Spleen (tissue), 11 donors: ENCODE measurements at regions not wholly inside any gene's neighbourhood (a gene's known extent, or its start where the extent isn't known, plus 50 kb on each side); places are given as distances from the start of the nearest gene placed in this dataset.

Source experiments
- DNase-seq: peaks from one replicate; pipeline ENCODE4 v3.0.0-alpha.2; 2020
- H3K27ac ChIP-seq, 8 donors: fragments of 200-600 bp; sonication (generic) in 7 of 8; 1 replicate in 4 of 8; 2 replicates in 4 of 8; pipeline versions ENCODE4 v1.5.0 to v1.8.0; 2016 to 2021; ENCODE audit warnings: inconsistent platforms in 4 of 8, mild to moderate bottlenecking in 4 of 8, moderate library complexity in 1 of 8
- H3K27me3 ChIP-seq, 7 donors: fragments of 200-600 bp; sonication (generic) in 6 of 7; replicated peaks in 1 of 7; 1 replicate in 4 of 7; 2 replicates in 3 of 7; pipeline versions ENCODE4 v1.5.0 to v1.8.0; 2016 to 2021; ENCODE audit warnings: inconsistent platforms in 3 of 7, mild to moderate bottlenecking in 1 of 7
- H3K36me3 ChIP-seq, 6 donors: fragments of 200-600 bp; sonication (generic) in 5 of 6; 1 replicate in 4 of 6; 2 replicates in 2 of 6; pipeline versions ENCODE4 v1.5.0 to v1.8.0; 2016 to 2021; ENCODE audit warnings: inconsistent platforms in 2 of 6
- H3K4me1 ChIP-seq, 6 donors: fragments of 200-600 bp; sonication (generic) in 5 of 6; 1 replicate in 3 of 6; 2 replicates in 3 of 6; pipeline versions ENCODE4 v1.5.0 to v1.8.0; 2016 to 2021; ENCODE audit warnings: inconsistent platforms in 3 of 6
- H3K4me3 ChIP-seq, 8 donors: fragments of 200-600 bp; sonication (generic) in 7 of 8; 1 replicate in 4 of 8; 2 replicates in 4 of 8; pipeline versions ENCODE4 v1.5.0 to v1.8.0; 2016 to 2021; ENCODE audit warnings: inconsistent platforms in 4 of 8, mild to moderate bottlenecking in 4 of 8, moderate library complexity in 2 of 8
- H3K9me3 ChIP-seq, 8 donors: fragments of 200-600 bp; sonication (generic) in 7 of 8; 1 replicate in 4 of 8; 2 replicates in 4 of 8; pipeline versions ENCODE4 v1.5.0 to v1.8.0; 2016 to 2021; ENCODE audit warnings: inconsistent platforms in 4 of 8
- POLR2A ChIP-seq, 3 donors: fragments of 450-650 bp; IDR thresholded peaks; one replicate each; pipeline ENCODE4 v1.5.1; 2017; ENCODE audit warnings: antibody characterized with exemption in 3 of 3, mild to moderate bottlenecking in 1 of 3
- POLR2AphosphoS5 ChIP-seq, 3 donors: sonication (generic); formaldehyde crosslinking; IDR thresholded peaks; one replicate each; pipeline ENCODE4 v1.5.1; 2017; ENCODE audit warnings: antibody characterized with exemption in 3 of 3
- WGBS, 5 donors: extraction: QIAGEN DNeasy Blood & Tissue Kit in 3 of 5; methylation state at CpG; one replicate each; pipeline versions ENCODE4 v1.1.5 to v1.1.7; 2013 to 2018; 5-methylcytosine and 5-hydroxymethylcytosine counted together
- intact Hi-C: fragments of 100-400 bp; cut with DNase I; formaldehyde crosslinking; loops from one replicate; pipeline ENCODE4 v1.15.0; 2023; ENCODE audit warnings: low total_unique reads
- TF ChIP-seq, protein P1 (sequence below), 11 experiments: fragments of 200-600 bp in 7 of 11; fragments of 450-650 bp in 4 of 11; sonication (generic) in 4 of 11; IDR thresholded peaks in 8 of 11; conservative IDR thresholded peaks in 3 of 11; 1 replicate in 7 of 11; 2 replicates in 4 of 11; pipeline versions ENCODE4 v1.4.0 to v1.8.0; 2016 to 2021; ENCODE audit warnings: antibody characterized with exemption in 11 of 11, inconsistent platforms in 4 of 11, mild to moderate bottlenecking in 1 of 11
- donor health status: healthy with polysubstance abuse.
- donor health status: DM: no; HTN: no; CAD: no; lungs with moderate emphysema.
- donor health status: DM: no; HTN: no; CAD: no.
- donor health status: Bipolar disorder and iron deficiency.
- donor health status: healthy.
- donor health status: DM: no; HTN: no; CAD: no.
- donor health status: DM: yes; HTN: yes; CAD: no.

- WGBS, 5 donors = 28 to 79% (median 72%) methylated on average over 1 of the region's 1 CpG
These were observed 1588.9 kb downstream of the KCNT2 start for GRCh38 chr1:195019385-195019784.

GRCh38 chr1:195012995-195013394 lies 1595.2 kb downstream of the KCNT2 start:
- intact Hi-C loops = no loop called here
- no peak overlapping the region for H3K4me3 ChIP-seq
- no peaks in the 10 kb centered on the region for H3K27me3 ChIP-seq
- no peaks in the 10 kb centered on the region for H3K36me3 ChIP-seq
- no peaks in the 10 kb centered on the region for H3K4me1 ChIP-seq
- WGBS, 5 donors = 62 to 88% (median 83%) methylated on average over 5 of the region's 5 CpGs
- DNase-seq = no peak
- H3K27ac ChIP-seq = no peak overlapping the region
- TF ChIP-seq, protein P1, sequence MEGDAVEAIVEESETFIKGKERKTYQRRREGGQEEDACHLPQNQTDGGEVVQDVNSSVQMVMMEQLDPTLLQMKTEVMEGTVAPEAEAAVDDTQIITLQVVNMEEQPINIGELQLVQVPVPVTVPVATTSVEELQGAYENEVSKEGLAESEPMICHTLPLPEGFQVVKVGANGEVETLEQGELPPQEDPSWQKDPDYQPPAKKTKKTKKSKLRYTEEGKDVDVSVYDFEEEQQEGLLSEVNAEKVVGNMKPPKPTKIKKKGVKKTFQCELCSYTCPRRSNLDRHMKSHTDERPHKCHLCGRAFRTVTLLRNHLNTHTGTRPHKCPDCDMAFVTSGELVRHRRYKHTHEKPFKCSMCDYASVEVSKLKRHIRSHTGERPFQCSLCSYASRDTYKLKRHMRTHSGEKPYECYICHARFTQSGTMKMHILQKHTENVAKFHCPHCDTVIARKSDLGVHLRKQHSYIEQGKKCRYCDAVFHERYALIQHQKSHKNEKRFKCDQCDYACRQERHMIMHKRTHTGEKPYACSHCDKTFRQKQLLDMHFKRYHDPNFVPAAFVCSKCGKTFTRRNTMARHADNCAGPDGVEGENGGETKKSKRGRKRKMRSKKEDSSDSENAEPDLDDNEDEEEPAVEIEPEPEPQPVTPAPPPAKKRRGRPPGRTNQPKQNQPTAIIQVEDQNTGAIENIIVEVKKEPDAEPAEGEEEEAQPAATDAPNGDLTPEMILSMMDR (IDR thresholded peaks at IDR 0.05 in 8 of 11, conservative IDR thresholded peaks at IDR 0.05 in 3 of 11) = no peak
- TF ChIP-seq POLR2AphosphoS5 (IDR thresholded peaks at IDR 0.05) = no peak
- TF ChIP-seq POLR2A (IDR thresholded peaks at IDR 0.05) = no peak
- H3K9me3 ChIP-seq = peaks cover 0 to 18% (median 0%) of the 10 kb centered on the region in 8 donors

More at GRCh38 chr1:195019385-195019784, 1588.9 kb downstream of the KCNT2 start:
- intact Hi-C loops = no loop called here
- peaks cover 0 to 6% (median 0%) of the 10 kb centered on the region in 8 donors for H3K9me3 ChIP-seq
- no peaks in the 10 kb centered on the region for H3K36me3 ChIP-seq
- H3K27me3 ChIP-seq = no peaks in the 10 kb centered on the region
- TF ChIP-seq, protein P1 (IDR thresholded peaks at IDR 0.05 in 8 of 11, conservative IDR thresholded peaks at IDR 0.05 in 3 of 11) = no peak
- TF ChIP-seq POLR2A (IDR thresholded peaks at IDR 0.05) (no peak), POLR2AphosphoS5 (IDR thresholded peaks at IDR 0.05) (no peak)
- H3K4me3 ChIP-seq = no peak overlapping the region
- no peak for DNase-seq
- H3K4me1 ChIP-seq = no peaks in the 10 kb centered on the region
- H3K27ac ChIP-seq = no peak overlapping the region

- WGBS, 5 donors = 38 to 55% (median 48%) methylated on average over 3 of the region's 3 CpGs
- TF ChIP-seq POLR2A (IDR thresholded peaks at IDR 0.05) (no peak), POLR2AphosphoS5 (IDR thresholded peaks at IDR 0.05) (no peak)
- TF ChIP-seq, protein P1 (IDR thresholded peaks at IDR 0.05 in 8 of 11, conservative IDR thresholded peaks at IDR 0.05 in 3 of 11) = no peak
- Histone ChIP-seq H3K27ac (no peak overlapping the region), H3K4me3 (no peak overlapping the region), H3K4me1 (no peaks in the 10 kb centered on the region), H3K9me3 (no peaks in the 10 kb centered on the region), H3K36me3 (no peaks in the 10 kb centered on the region), H3K27me3 (no peaks in the 10 kb centered on the region)
- intact Hi-C loops = no loop called here
- DNase-seq = no peak
These were observed 1602.9 kb downstream of the KCNT2 start for GRCh38 chr1:195005338-195005737.

GRCh38 chr1:194990483-194990882 lies 1617.8 kb downstream of the KCNT2 start:
- Histone ChIP-seq H3K4me1 (no peaks in the 10 kb centered on the region), H3K9me3 (no peaks in the 10 kb centered on the region), H3K4me3 (no peak overlapping the region), H3K27me3 (no peaks in the 10 kb centered on the region), H3K27ac (no peak overlapping the region), H3K36me3 (no peaks in the 10 kb centered on the region)
- intact Hi-C loops = no loop called here
- TF ChIP-seq, protein P1 (IDR thresholded peaks at IDR 0.05 in 8 of 11, conservative IDR thresholded peaks at IDR 0.05 in 3 of 11) = no peak
- TF ChIP-seq POLR2AphosphoS5 (IDR thresholded peaks at IDR 0.05) (no peak), POLR2A (IDR thresholded peaks at IDR 0.05) (no peak)
- 80 to 93% (median 87%) methylated on average over 2 of the region's 2 CpGs for WGBS, 5 donors
- DNase-seq = no peak
